ENCODE measurements at regions not wholly inside any gene's neighbourhood (a gene's known extent, or its start where the extent isn't known, plus 50 kb on each side); places are given as distances from the start of the nearest gene placed in this dataset.

- peaks cover 4% of the 10 kb centered on the region for H3K27me3 Mint-ChIP-seq
- intact Hi-C loops (cut with micrococcal nuclease) = no loop called here
- H3K4me1 Mint-ChIP-seq = no peaks in the 10 kb centered on the region
- ChIA-PET POLR2A (no interaction called here), CTCF (no interaction called here)
- Histone ChIP-seq H3K4me3 (ENCODE audit: control extremely low read depth in 1 of 5, extremely low read depth in 1 of 5, insufficient read depth in 1 of 5, low read depth in 2 of 5, low read length in 4 of 5) (no peak overlapping the region), H4K20me1 (ENCODE audit: control insufficient read depth, insufficient read depth, low read length, poor library complexity, severe bottlenecking) (no peaks in the 10 kb centered on the region), H3K36me3 (replicated peaks in 1 of 2; ENCODE audit: control extremely low read depth in 1 of 2, control insufficient read depth in 1 of 2, extremely low read depth in 1 of 2, insufficient read depth in 2 of 2, low read length in 1 of 2) (no peaks in the 10 kb centered on the region), H3K4me2 (replicated peaks; ENCODE audit: low read depth, low read length, poor library complexity, severe bottlenecking) (no peak overlapping the region), H3K4me1 (ENCODE audit: control insufficient read depth in 2 of 2, insufficient read depth in 2 of 2, low read length in 2 of 2) (no peaks in the 10 kb centered on the region), H3K27me3 (replicated peaks in 1 of 4; ENCODE audit: control extremely low read depth in 1 of 4, control insufficient read depth in 3 of 4, insufficient read depth in 4 of 4, low read length in 3 of 4) (no peaks in the 10 kb centered on the region), H2AFZ (ENCODE audit: insufficient read depth, low read depth, low read length, poor library complexity, severe bottlenecking) (no peak overlapping the region), H3K9ac (ENCODE audit: low read length) (no peak overlapping the region), H3K79me2 (ENCODE audit: control insufficient read depth, insufficient read depth, low read length) (no peaks in the 10 kb centered on the region), H3K9me3 (ENCODE audit: control extremely low read depth in 1 of 3, control insufficient read depth in 2 of 3, insufficient read depth in 1 of 3, low read length in 2 of 3) (no peaks in the 10 kb centered on the region), H3K27ac (ENCODE audit: low read length in 2 of 2) (no peak overlapping the region)
- H3K9me3 Mint-ChIP-seq (ENCODE audit: insufficient read depth) = no peaks in the 10 kb centered on the region
- ATAC-seq (ENCODE audit: low read depth) (no peak), DNase-seq (no peak)
- TF ChIP-seq EZH2 (IDR thresholded peaks at IDR 0.05; ENCODE audit: borderline replicate concordance, insufficient read depth, low read depth, low read length, poor library complexity, severe bottlenecking) (no peak), CTCF (IDR thresholded peaks at IDR 0.05) (no peak)
- H3K27ac Mint-ChIP-seq = no peak overlapping the region
- WGBS (ENCODE audit: insufficient coverage) = 100% methylated on average over 1 of the region's 1 CpG
- H3K4me3 Mint-ChIP-seq = no peak overlapping the region
These were observed 188.6 kb downstream of the JRKL start for GRCh38 chr11:96578379-96578778.

- H4K20me1 ChIP-seq (ENCODE audit: control insufficient read depth, insufficient read depth, low read length, poor library complexity, severe bottlenecking) = no peaks in the 10 kb centered on the region
- no peak for TF ChIP-seq EZH2 (IDR thresholded peaks at IDR 0.05; ENCODE audit: borderline replicate concordance, insufficient read depth, low read depth, low read length, poor library complexity, severe bottlenecking)
- no peak for TF ChIP-seq CTCF (IDR thresholded peaks at IDR 0.05)
These were observed 189.8 kb downstream of the JRKL start for GRCh38 chr11:96579656-96580055.

More at GRCh38 chr11:96579656-96580055, 189.8 kb downstream of the JRKL start:
- H3K27me3 Mint-ChIP-seq = peaks cover 4% of the 10 kb centered on the region
- Histone ChIP-seq H3K79me2 (ENCODE audit: control insufficient read depth, insufficient read depth, low read length) (no peaks in the 10 kb centered on the region), H3K4me2 (replicated peaks; ENCODE audit: low read depth, low read length, poor library complexity, severe bottlenecking) (no peak overlapping the region), H3K27ac (ENCODE audit: low read length in 2 of 2) (no peak overlapping the region), H3K9me3 (ENCODE audit: control extremely low read depth in 1 of 3, control insufficient read depth in 2 of 3, insufficient read depth in 1 of 3, low read length in 2 of 3) (no peaks in the 10 kb centered on the region), H3K9ac (ENCODE audit: low read length) (no peak overlapping the region), H2AFZ (ENCODE audit: insufficient read depth, low read depth, low read length, poor library complexity, severe bottlenecking) (no peak overlapping the region), H3K4me1 (ENCODE audit: control insufficient read depth in 2 of 2, insufficient read depth in 2 of 2, low read length in 2 of 2) (no peaks in the 10 kb centered on the region), H3K27me3 (replicated peaks in 1 of 4; ENCODE audit: control extremely low read depth in 1 of 4, control insufficient read depth in 3 of 4, insufficient read depth in 4 of 4, low read length in 3 of 4) (no peaks in the 10 kb centered on the region), H3K4me3 (ENCODE audit: control extremely low read depth in 1 of 5, extremely low read depth in 1 of 5, insufficient read depth in 1 of 5, low read depth in 2 of 5, low read length in 4 of 5) (no peak overlapping the region), H3K36me3 (replicated peaks in 1 of 2; ENCODE audit: control extremely low read depth in 1 of 2, control insufficient read depth in 1 of 2, extremely low read depth in 1 of 2, insufficient read depth in 2 of 2, low read length in 1 of 2) (no peaks in the 10 kb centered on the region)
- no peak overlapping the region for H3K4me3 Mint-ChIP-seq
- H3K9me3 Mint-ChIP-seq (ENCODE audit: insufficient read depth) = no peaks in the 10 kb centered on the region
- POLR2A ChIA-PET = no interaction called here
- ATAC-seq (ENCODE audit: low read depth) (no peak), DNase-seq (no peak)
- no peaks in the 10 kb centered on the region for H3K4me1 Mint-ChIP-seq
- H3K27ac Mint-ChIP-seq = no peak overlapping the region
- intact Hi-C loops (cut with micrococcal nuclease) = no loop called here
- CTCF ChIA-PET = no interaction called here
